ENCODE measurements at regions not wholly inside any gene's neighbourhood (a gene's known extent, or its start where the extent isn't known, plus 50 kb on each side); places are given as distances from the start of the nearest gene placed in this dataset.

DNA sequence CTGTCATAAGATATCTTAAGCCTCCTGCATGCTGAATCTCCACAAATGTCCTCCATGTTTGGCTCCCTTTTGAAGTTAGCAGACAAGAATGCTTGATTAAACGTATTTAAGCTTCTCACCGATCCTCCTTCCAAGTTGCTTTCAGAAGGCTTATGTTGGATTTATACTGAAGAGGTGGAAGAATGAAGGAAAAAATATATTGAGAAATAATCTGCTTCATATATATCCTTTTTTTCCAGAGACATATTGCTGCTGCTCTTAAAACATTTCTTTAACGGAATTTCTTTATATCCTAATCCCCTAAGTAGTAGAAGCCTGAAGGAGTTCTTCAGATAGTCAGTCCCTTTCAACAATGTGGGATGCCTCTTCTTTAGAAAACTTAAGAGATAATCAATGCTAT, 329.0 kb upstream of the MARCKS start:
- TF ChIP-seq, protein P1, sequence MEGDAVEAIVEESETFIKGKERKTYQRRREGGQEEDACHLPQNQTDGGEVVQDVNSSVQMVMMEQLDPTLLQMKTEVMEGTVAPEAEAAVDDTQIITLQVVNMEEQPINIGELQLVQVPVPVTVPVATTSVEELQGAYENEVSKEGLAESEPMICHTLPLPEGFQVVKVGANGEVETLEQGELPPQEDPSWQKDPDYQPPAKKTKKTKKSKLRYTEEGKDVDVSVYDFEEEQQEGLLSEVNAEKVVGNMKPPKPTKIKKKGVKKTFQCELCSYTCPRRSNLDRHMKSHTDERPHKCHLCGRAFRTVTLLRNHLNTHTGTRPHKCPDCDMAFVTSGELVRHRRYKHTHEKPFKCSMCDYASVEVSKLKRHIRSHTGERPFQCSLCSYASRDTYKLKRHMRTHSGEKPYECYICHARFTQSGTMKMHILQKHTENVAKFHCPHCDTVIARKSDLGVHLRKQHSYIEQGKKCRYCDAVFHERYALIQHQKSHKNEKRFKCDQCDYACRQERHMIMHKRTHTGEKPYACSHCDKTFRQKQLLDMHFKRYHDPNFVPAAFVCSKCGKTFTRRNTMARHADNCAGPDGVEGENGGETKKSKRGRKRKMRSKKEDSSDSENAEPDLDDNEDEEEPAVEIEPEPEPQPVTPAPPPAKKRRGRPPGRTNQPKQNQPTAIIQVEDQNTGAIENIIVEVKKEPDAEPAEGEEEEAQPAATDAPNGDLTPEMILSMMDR (IDR thresholded peaks at IDR 0.05; ENCODE audit: low read depth, low read length, missing control alignments): no peak
- in situ Hi-C loops (cut with HindIII; ENCODE audit: low sequenced_read_pairs): no loop called here
- H3K4me3 ChIP-seq (ENCODE audit: low read depth, low read length): no peak overlapping the region
- DNase-seq (ENCODE audit: low read depth): no peak

DNA sequence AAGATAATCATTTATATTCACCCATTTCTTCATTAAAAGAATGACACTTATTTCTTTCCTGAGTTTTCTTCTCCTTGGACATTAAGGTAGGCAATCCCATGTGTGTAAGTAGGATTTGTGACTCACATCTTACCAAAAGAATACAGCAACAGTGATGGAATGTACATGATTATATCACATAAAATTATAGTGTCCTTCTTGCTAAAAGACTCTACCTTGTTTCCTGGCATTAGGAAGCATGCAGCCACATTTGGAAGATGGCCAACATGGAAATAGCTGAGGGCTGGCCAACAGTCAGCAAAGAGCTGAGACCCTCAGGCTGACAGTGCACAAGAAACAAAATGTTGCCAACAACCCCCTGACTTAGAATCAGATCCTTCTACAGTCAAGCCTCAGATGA, 327.9 kb upstream of the MARCKS start:
- H3K4me3 ChIP-seq (ENCODE audit: low read depth, low read length): no peak overlapping the region
- in situ Hi-C loops (cut with HindIII; ENCODE audit: low sequenced_read_pairs): no loop called here
- DNase-seq (ENCODE audit: low read depth): peak; percentile 9
- TF ChIP-seq, protein P1 (IDR thresholded peaks at IDR 0.05; ENCODE audit: low read depth, low read length, missing control alignments): no peak

DNA sequence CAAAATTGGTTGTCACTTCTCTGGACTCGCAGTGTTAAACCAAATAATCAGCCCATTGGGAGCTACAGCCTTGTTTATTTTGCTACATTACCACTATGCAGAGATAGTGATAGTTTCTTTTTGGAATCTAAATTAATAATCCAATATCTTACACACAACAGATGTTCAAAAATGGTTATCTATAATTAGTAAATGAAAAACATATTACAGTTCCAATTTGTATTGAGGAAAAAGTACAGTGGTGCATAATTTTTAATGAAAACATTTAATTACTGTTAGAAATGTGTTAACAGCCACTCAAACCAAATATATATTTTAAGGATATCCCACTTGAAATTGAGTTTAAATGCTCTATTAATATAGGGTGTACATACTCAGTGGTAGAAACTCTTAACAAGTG, 327.3 kb upstream of the MARCKS start:
- TF ChIP-seq, protein P1 (IDR thresholded peaks at IDR 0.05; ENCODE audit: low read depth, low read length, missing control alignments): no peak
- in situ Hi-C loops (cut with HindIII; ENCODE audit: low sequenced_read_pairs): no loop called here
- no peak overlapping the region for H3K4me3 ChIP-seq (ENCODE audit: low read depth, low read length)
- DNase-seq (ENCODE audit: low read depth): no peak

DNA sequence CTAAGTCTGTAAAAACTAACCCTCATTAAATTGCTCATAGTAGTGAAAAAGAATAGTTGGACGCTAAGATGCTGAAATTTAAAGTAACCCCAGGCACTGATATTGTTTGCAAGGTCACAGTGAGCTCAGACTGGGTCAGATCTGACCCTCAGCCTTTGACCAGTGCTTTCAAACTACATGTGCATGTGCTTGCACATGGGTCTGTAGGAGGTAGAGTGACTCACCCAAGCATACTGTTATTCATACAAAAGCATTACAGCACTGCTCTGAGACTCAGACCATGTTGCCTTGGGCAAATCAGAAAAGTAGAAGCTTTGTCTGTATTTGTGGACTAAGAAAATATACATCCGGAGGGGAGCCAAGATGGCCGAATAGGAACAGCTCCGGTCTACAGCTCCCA, 326.4 kb upstream of the MARCKS start:
- no peak overlapping the region for H3K4me3 ChIP-seq (ENCODE audit: low read depth, low read length)
- in situ Hi-C loops (cut with HindIII; ENCODE audit: low sequenced_read_pairs): no loop called here
- TF ChIP-seq, protein P1 (IDR thresholded peaks at IDR 0.05; ENCODE audit: low read depth, low read length, missing control alignments): no peak
- DNase-seq (ENCODE audit: low read depth): peak; percentile 18

DNA sequence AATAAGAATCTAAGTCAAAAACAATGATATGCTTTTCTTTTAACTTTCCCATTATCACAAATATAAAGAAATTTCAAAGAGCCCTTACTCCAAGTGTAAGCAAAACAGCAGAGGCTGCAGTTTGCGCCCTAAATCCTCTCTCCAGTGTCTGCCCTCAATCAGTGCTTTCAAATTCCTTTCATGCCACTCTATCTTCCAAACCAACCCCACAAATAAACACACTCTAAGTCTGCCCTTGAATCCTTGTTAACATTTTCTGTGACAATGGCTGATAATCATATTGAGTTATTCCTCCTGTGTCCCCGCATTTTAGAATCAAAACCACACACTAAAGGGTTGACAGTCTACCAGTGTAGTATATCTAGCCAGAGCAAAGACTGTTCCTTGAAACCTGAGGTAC, 317.9 kb upstream of the MARCKS start:
- no peak overlapping the region for H3K4me3 ChIP-seq (ENCODE audit: low read depth, low read length)
- in situ Hi-C loops (cut with HindIII; ENCODE audit: low sequenced_read_pairs): no loop called here
- DNase-seq (ENCODE audit: low read depth): no peak
- TF ChIP-seq, protein P1 (IDR thresholded peaks at IDR 0.05; ENCODE audit: low read depth, low read length, missing control alignments): no peak

DNA sequence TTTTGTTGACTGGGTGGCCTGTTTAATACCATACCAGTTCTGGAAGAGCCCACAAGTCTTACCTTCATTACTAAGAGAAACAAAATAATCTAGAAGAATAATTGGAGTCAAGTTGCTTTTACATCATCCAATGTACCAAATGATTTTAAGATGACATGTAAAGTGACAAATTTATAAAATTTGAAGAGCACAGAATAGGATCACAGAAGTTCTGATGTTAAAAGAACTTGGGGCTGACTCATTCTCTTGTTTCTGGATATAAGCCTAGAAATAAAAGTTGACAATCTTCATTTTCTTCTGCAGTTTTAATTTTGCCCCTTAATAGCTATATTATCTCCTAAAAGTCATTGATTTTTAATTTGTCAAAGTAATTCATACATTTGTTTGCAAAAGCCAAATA, 317.5 kb upstream of the MARCKS start:
- in situ Hi-C loops (cut with HindIII; ENCODE audit: low sequenced_read_pairs): no loop called here
- TF ChIP-seq, protein P1 (IDR thresholded peaks at IDR 0.05; ENCODE audit: low read depth, low read length, missing control alignments): no peak
- H3K4me3 ChIP-seq (ENCODE audit: low read depth, low read length): no peak overlapping the region
- DNase-seq (ENCODE audit: low read depth): no peak

DNA sequence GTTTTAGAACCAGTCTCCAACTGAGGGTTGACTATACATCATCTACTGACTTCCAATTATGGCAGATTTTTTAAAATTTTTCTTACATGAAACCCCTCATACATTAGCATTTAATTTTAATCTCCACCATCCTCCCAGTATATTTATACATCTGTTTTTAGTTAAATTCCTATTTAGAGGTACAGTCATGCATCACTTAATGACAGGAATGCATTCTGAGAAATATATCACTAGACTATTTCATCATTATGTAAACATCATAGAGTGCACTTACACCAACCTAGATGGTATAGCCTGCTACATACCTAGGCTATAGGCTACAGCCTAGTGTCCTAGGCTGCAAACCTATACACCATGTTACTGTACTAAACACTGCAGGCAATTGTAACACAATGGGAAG, 316.7 kb upstream of the MARCKS start:
- DNase-seq (ENCODE audit: low read depth): peak; percentile 31
- H3K4me3 ChIP-seq (ENCODE audit: low read depth, low read length): no peak overlapping the region
- in situ Hi-C loops (cut with HindIII; ENCODE audit: low sequenced_read_pairs): no loop called here
- TF ChIP-seq, protein P1 (IDR thresholded peaks at IDR 0.05; ENCODE audit: low read depth, low read length, missing control alignments): no peak

Data from astrocyte of the cerebellum (primary cell).